CD4-positive, alpha-beta T cell (primary cell): ENCODE measurements at regions not wholly inside any gene's neighbourhood (a gene's known extent, or its start where the extent isn't known, plus 50 kb on each side); places are given as distances from the start of the nearest gene placed in this dataset.

ENCODE experiments used
- ATAC-seq: fragments of 200-7000 bp; cut with Tn5 transposase; one replicate; pipeline ENCODE4 v1.10.0; 2022; ENCODE audit warnings: mild to moderate bottlenecking; ENCODE audit not compliant: poor library complexity
- CTCF ChIA-PET: fragments of 350-600 bp; sonication (Branson Sonifier 250); formaldehyde crosslinking; loops from one replicate; lab custom pipeline; 2021; ENCODE audit warnings: antibody characterized with exemption, inconsistent platforms; lab: Charles Lee
- POLR2A ChIA-PET: fragments of 350-600 bp; sonication (Branson Sonifier 250); formaldehyde crosslinking; loops from one replicate; lab custom pipeline; 2021; ENCODE audit warnings: antibody characterized with exemption, inconsistent platforms; lab: Charles Lee
- DNase-seq, 14 experiments: peaks; one replicate each; pipeline ENCODE4 v3.0.0-alpha.2; 2013 to 2020; ENCODE audit warnings: mixed read lengths in 2 of 14
- H3K27ac ChIP-seq, 2 donors: one replicate each; pipeline versions ENCODE4 v1.5.1 to v1.7.0; 2013; ENCODE audit warnings: low read length in 2 of 2, low read depth in 1 of 2, mild to moderate bottlenecking in 1 of 2
- H3K27me3 ChIP-seq, 2 experiments: 1 replicate in 1 of 2; 2 replicates in 1 of 2; pipeline versions ENCODE4 v1.6.1 to v1.7.0; 2013; ENCODE audit warnings: low read length in 2 of 2, control low read depth in 1 of 2, mild to moderate bottlenecking in 1 of 2, moderate library complexity in 1 of 2; ENCODE audit not compliant: insufficient read depth in 2 of 2, control insufficient read depth in 1 of 2
- H3K36me3 ChIP-seq: one replicate; pipeline ENCODE4 v1.6.1; 2013; ENCODE audit warnings: low read length, control low read depth; ENCODE audit not compliant: insufficient read depth
- H3K4me1 ChIP-seq: one replicate; pipeline ENCODE4 v1.6.1; 2013; ENCODE audit warnings: low read length, control low read depth; ENCODE audit not compliant: insufficient read depth
- H3K4me3 ChIP-seq: one replicate; pipeline ENCODE4 v1.5.1; 2013; ENCODE audit warnings: mild to moderate bottlenecking, low read length, moderate library complexity
- H3K9me3 ChIP-seq, 2 experiments: 1 replicate in 1 of 2; 2 replicates in 1 of 2; pipeline versions ENCODE4 v1.6.1 to v1.7.0; 2013; ENCODE audit warnings: low read length in 2 of 2, mild to moderate bottlenecking in 2 of 2, control low read depth in 1 of 2, moderate library complexity in 1 of 2; ENCODE audit not compliant: control insufficient read depth in 1 of 2, insufficient read depth in 1 of 2
- H3K27ac Mint-ChIP-seq: one replicate; pipeline ENCODE4 v1.8.0; 2020; ENCODE audit warnings: mixed read lengths
- H3K27me3 Mint-ChIP-seq: one replicate; pipeline ENCODE4 v1.8.0; 2021; ENCODE audit warnings: mixed read lengths
- H3K36me3 Mint-ChIP-seq: one replicate; pipeline ENCODE4 v1.8.0; 2021; ENCODE audit warnings: low read depth, mixed read lengths
- H3K4me1 Mint-ChIP-seq: one replicate; pipeline ENCODE4 v1.8.0; 2021; ENCODE audit warnings: low read depth, mixed read lengths
- H3K4me3 Mint-ChIP-seq: one replicate; pipeline ENCODE4 v1.8.0; 2020; ENCODE audit warnings: mild to moderate bottlenecking, mixed read lengths
- H3K9me3 Mint-ChIP-seq: one replicate; pipeline ENCODE4 v1.8.0; 2020; ENCODE audit warnings: mixed read lengths
- CTCF ChIP-seq: fragments of 200-600 bp; IDR thresholded peaks from one replicate; pipeline ENCODE4 v1.8.0; 2022; ENCODE audit warnings: antibody characterized with exemption, mild to moderate bottlenecking
- intact Hi-C, 2 experiments: fragments of 100-400 bp; cut with DNase I in 1 of 2; cut with micrococcal nuclease in 1 of 2; formaldehyde crosslinking; loops; one replicate each; pipeline versions ENCODE4 v1.15.1 to v1.9.0; 2023 to 2025; cut with DNase I, micrococcal nuclease

DNA sequence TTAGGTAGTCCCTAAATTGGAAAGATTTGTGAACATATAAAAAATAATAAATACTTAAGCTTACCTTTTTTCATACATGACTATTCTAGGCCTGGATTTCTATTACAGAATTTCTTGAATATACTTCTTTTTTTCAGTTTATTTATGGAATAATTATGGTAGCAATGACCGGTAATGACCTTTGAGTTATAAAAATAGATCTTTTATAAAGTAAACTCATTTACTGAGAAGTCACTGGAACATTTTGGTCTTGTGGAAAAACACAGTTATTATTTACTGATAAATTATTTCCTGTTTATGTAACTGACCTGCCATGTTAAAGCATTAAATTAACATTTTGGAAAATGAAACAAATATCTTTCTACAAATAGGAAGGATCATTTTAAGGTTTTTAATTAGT, 80.4 kb upstream of the RASGEF1B start:
- Histone ChIP-seq H3K4me3 (no peak overlapping the region), H3K36me3 (no peaks in the 10 kb centered on the region), H3K9me3 (no peaks in the 10 kb centered on the region), H3K27ac (no peak overlapping the region), H3K4me1 (no peaks in the 10 kb centered on the region), H3K27me3 (no peaks in the 10 kb centered on the region)
- Mint-ChIP-seq H3K36me3 (no peaks in the 10 kb centered on the region), H3K4me1 (peaks cover 6% of the 10 kb centered on the region), H3K9me3 (peaks cover 2% of the 10 kb centered on the region), H3K4me3 (no peak overlapping the region), H3K27me3 (no peaks in the 10 kb centered on the region), H3K27ac (no peak overlapping the region)
- no peak for TF ChIP-seq CTCF
- ATAC-seq (no peak), DNase-seq (no peak)
- CTCF ChIA-PET, result no interaction called here
- POLR2A ChIA-PET, result no interaction called here
- intact Hi-C loops, result no loop called here

DNA sequence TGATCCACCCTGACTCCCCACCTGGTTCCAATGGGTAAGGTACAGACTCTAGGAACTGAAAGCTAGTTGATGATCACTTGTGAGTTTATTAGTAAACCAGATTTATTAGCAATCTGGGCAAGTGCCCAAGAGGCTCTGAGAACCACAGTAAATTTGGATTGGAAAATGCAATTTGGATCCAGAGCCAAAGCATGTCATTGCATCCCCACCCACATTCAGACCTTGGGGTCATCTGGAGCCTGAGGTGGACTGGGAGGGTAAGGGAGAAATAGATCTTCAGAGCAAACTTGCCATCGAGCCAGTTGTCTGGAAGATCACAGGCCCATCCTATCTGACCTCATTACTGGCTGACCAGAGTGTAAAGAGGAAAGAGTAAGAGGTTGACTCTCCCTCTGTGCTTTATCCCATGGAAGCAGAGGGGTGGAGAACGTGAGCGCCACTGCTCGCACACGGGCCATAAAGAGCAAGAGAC, 78.7 kb upstream of the RASGEF1B start:
- intact Hi-C loops, result no loop called here
- Histone ChIP-seq H3K4me1 (no peaks in the 10 kb centered on the region), H3K4me3 (no peak overlapping the region), H3K27ac (no peak overlapping the region), H3K27me3 (no peaks in the 10 kb centered on the region), H3K36me3 (no peaks in the 10 kb centered on the region), H3K9me3 (no peaks in the 10 kb centered on the region)
- ChIA-PET CTCF (no interaction called here), POLR2A (no interaction called here)
- ATAC-seq (no peak), DNase-seq (no peak)
- Mint-ChIP-seq H3K36me3 (no peaks in the 10 kb centered on the region), H3K27me3 (no peaks in the 10 kb centered on the region), H3K4me3 (no peak overlapping the region), H3K9me3 (peaks cover 2% of the 10 kb centered on the region), H3K27ac (no peak overlapping the region), H3K4me1 (peaks cover 2% of the 10 kb centered on the region)
- TF ChIP-seq CTCF, result no peak

DNA sequence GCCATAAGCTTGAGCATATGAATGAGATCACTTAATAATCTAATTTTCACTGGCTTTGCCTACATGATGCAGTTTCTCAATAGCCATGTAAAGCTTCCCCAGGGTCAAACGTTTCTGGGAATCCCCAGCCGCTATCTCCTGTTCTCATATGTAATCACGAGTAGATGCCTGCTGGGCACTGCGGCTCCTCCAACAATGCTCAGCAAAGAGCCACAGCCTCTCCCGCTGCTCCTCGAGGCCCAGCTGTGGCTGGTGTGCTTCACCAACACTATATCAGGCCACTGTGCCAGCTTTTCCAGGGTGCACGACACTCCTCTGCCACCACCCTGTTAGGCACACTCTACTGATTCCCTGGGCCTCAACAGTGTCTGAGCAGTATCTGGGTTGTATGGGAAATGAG, 78.3 kb upstream of the RASGEF1B start:
- H3K27ac Mint-ChIP-seq, result no peak overlapping the region
- intact Hi-C loops, result no loop called here
- no peaks in the 10 kb centered on the region for H3K4me1 ChIP-seq
- H3K9me3 Mint-ChIP-seq, result peaks cover 2% of the 10 kb centered on the region
- no peak for ATAC-seq
- no peak overlapping the region for H3K27ac ChIP-seq
- no peaks in the 10 kb centered on the region for H3K4me1 Mint-ChIP-seq
- no peak overlapping the region for H3K4me3 Mint-ChIP-seq
- H3K36me3 ChIP-seq, result no peaks in the 10 kb centered on the region
- no peak overlapping the region for H3K4me3 ChIP-seq
- H3K27me3 ChIP-seq, result no peaks in the 10 kb centered on the region
- CTCF ChIA-PET, result interaction anchor here (1.6 kb wide), 1 partner anchor 78 kb away, joined by 4 read pairs; the partner anchor contains the start of gene RASGEF1B
- H3K9me3 ChIP-seq, result no peaks in the 10 kb centered on the region
- H3K27me3 Mint-ChIP-seq, result no peaks in the 10 kb centered on the region
- no peak for DNase-seq
- POLR2A ChIA-PET, result interaction anchor here (0.9 kb wide), 1 partner anchor 8 kb away, joined by 3 read pairs; no protein-coding TSS in a partner anchor
- no peak for TF ChIP-seq CTCF
- no peaks in the 10 kb centered on the region for H3K36me3 Mint-ChIP-seq
